ENCODE measurements at regions not wholly inside any gene's neighbourhood (a gene's known extent, or its start where the extent isn't known, plus 50 kb on each side); places are given as distances from the start of the nearest gene placed in this dataset.

DNA sequence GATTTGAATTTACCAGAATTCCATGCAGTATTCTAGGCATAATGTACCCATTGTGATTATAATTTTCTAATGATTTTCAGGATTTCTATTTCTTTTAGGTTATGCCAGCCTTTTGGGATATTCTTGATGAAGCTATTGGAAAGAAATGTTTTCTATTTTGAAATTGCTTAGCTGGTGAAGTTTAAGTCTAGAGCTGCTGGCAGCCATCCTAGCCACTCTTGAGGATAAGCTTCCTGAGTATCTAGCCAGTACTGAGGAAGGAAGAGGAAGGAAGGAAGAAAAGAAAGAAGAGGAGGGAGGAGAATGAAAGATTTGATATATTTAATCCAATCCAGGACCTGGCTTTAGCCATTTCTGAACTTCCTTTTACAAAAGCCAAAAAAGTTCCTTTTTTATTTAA, 142.1 kb upstream of the DAB2 start:
- DNase-seq (ENCODE audit: low read depth), result no peak

GRCh38 chr5:39566029-39566428, 141.2 kb upstream of the DAB2 start:
- no peak overlapping the region for H3K4me3 ChIP-seq (ENCODE audit: low read length)

More for the DNA sequence above, 142.1 kb upstream of the DAB2 start:
- no peak overlapping the region for H3K4me3 ChIP-seq (ENCODE audit: low read length)
- TF ChIP-seq, protein P1, sequence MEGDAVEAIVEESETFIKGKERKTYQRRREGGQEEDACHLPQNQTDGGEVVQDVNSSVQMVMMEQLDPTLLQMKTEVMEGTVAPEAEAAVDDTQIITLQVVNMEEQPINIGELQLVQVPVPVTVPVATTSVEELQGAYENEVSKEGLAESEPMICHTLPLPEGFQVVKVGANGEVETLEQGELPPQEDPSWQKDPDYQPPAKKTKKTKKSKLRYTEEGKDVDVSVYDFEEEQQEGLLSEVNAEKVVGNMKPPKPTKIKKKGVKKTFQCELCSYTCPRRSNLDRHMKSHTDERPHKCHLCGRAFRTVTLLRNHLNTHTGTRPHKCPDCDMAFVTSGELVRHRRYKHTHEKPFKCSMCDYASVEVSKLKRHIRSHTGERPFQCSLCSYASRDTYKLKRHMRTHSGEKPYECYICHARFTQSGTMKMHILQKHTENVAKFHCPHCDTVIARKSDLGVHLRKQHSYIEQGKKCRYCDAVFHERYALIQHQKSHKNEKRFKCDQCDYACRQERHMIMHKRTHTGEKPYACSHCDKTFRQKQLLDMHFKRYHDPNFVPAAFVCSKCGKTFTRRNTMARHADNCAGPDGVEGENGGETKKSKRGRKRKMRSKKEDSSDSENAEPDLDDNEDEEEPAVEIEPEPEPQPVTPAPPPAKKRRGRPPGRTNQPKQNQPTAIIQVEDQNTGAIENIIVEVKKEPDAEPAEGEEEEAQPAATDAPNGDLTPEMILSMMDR (IDR thresholded peaks at IDR 0.05; ENCODE audit: insufficient read depth, low read depth, low read length, missing control alignments), result no peak

DNA sequence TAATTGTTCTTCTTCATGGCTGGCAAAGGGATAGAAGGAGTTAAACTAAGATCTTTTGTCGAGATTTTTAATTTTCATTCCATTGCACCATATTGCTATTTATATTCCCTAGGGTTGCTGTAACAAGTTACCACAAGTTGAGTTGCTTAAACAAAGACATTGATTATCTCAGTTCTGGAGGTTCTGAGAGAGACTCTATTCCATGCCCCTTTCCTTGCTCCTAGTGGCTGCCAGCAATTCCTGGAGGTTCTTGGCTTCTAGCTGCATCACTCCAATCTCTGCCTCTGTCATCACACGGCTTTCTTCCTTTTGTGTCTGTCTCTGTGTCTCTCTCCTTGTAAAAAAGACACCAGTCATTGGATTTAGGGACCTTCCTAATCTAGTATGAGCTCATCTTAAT, 136.6 kb upstream of the DAB2 start:
- no peak for DNase-seq (ENCODE audit: low read depth)
- H3K4me3 ChIP-seq (ENCODE audit: low read length), result no peak overlapping the region
- TF ChIP-seq, protein P1 (IDR thresholded peaks at IDR 0.05; ENCODE audit: insufficient read depth, low read depth, low read length, missing control alignments), result no peak

More at GRCh38 chr5:39566029-39566428, 141.2 kb upstream of the DAB2 start:
- TF ChIP-seq, protein P1 (IDR thresholded peaks at IDR 0.05; ENCODE audit: insufficient read depth, low read depth, low read length, missing control alignments), result no peak
- no peak for DNase-seq (ENCODE audit: low read depth)

GRCh38 chr5:39560726-39561125, 135.9 kb upstream of the DAB2 start:
- TF ChIP-seq, protein P1 (IDR thresholded peaks at IDR 0.05; ENCODE audit: insufficient read depth, low read depth, low read length, missing control alignments), result no peak
- no peak for DNase-seq (ENCODE audit: low read depth)
- H3K4me3 ChIP-seq (ENCODE audit: low read length), result no peak overlapping the region

- H3K4me3 ChIP-seq (ENCODE audit: low read length), result no peak overlapping the region
- DNase-seq (ENCODE audit: low read depth), result no peak
- TF ChIP-seq, protein P1 (IDR thresholded peaks at IDR 0.05; ENCODE audit: insufficient read depth, low read depth, low read length, missing control alignments), result no peak
Observed at GRCh38 chr5:39559923-39560322, 135.1 kb upstream of the DAB2 start.

DNA sequence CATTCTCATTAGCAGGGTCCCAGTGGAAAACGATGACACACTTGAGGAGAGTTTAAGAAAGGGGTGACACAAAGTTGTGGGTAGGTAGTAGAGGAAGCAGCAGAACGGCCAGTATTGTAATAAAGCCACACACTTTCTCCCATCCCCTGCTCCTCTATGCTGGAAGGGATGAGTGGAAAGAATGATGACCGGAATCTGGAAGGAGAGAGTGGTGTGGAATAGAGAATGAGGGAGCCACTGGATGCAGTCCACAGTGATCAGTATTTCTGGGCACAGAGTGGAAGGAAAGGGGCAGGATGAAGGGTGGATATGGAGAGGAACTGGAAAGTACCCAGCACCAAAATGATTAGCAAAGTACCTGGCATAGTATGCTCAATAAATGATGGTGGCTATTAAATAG, 133.8 kb upstream of the DAB2 start:
- H3K4me3 ChIP-seq (ENCODE audit: low read length), result no peak overlapping the region
- no peak for DNase-seq (ENCODE audit: low read depth)
- TF ChIP-seq, protein P1 (IDR thresholded peaks at IDR 0.05; ENCODE audit: insufficient read depth, low read depth, low read length, missing control alignments), result no peak

GRCh38 chr5:39555788-39556187, 131.0 kb upstream of the DAB2 start:
- DNase-seq (ENCODE audit: low read depth), result no peak
- no peak overlapping the region for H3K4me3 ChIP-seq (ENCODE audit: low read length)
- TF ChIP-seq, protein P1 (IDR thresholded peaks at IDR 0.05; ENCODE audit: insufficient read depth, low read depth, low read length, missing control alignments), result no peak
